ENCODE measurements at regions not wholly inside any gene's neighbourhood (a gene's known extent, or its start where the extent isn't known, plus 50 kb on each side); places are given as distances from the start of the nearest gene placed in this dataset.

GRCh38 chr11:86861810-86862209, 61.5 kb downstream of the PRSS23 start:
- TF ChIP-seq CTCF (IDR thresholded peaks at IDR 0.05; ENCODE audit: insufficient read depth, low read length, poor library complexity, severe bottlenecking) = no peak
- no peak for TF ChIP-seq EZH2phosphoT487 (conservative IDR thresholded peaks at IDR 0.05; ENCODE audit: low read length)

Data from SU-DHL-6 (cell line).